ENCODE measurements at regions not wholly inside any gene's neighbourhood (a gene's known extent, or its start where the extent isn't known, plus 50 kb on each side); places are given as distances from the start of the nearest gene placed in this dataset.

DNA sequence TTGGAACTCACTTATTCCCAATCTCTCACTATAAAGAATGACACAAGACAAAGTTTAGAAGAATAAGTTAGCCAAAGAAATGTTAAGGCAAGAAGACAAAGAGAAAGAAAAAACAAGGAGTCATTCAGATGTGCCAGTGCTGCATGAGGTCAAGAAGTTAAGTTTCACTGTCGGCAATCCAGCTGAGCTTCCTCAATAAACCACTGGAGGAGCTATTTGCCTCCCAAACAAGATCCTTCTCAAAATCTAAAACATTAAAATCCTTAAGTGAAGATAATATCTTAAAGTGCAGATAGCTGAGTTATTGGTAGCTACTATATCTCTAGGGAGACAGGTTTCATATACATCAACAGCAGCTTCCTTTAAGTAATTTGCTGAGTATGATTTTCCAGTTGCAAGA, 512.3 kb downstream of the HDGFL1 start:
- Histone ChIP-seq H3K27ac (ENCODE audit: insufficient read depth, low read depth, low read length) (no peak overlapping the region), H2AFZ (ENCODE audit: low read depth, low read length) (no peak overlapping the region), H3K79me2 (ENCODE audit: control insufficient read depth, insufficient read depth, low read length) (no peaks in the 10 kb centered on the region), H3K9me1 (replicated peaks; ENCODE audit: control insufficient read depth, extremely low read depth, insufficient read depth, low read length) (no peaks in the 10 kb centered on the region), H3K4me1 (ENCODE audit: control insufficient read depth, extremely low read depth, insufficient read depth, low read length) (no peaks in the 10 kb centered on the region), H3K4me3 (replicated peaks in 1 of 3; ENCODE audit: insufficient read depth in 1 of 3, low read depth in 1 of 3, low read length in 3 of 3) (no peak overlapping the region), H3K4me2 (ENCODE audit: insufficient read depth, low read length) (no peak overlapping the region), H4K20me1 (replicated peaks; ENCODE audit: control insufficient read depth, extremely low read depth, insufficient read depth, low read length) (no peaks in the 10 kb centered on the region), H3K36me3 (ENCODE audit: control insufficient read depth in 2 of 2, extremely low read depth in 1 of 2, insufficient read depth in 2 of 2, low read length in 2 of 2) (no peaks in the 10 kb centered on the region), H3K9me3 (replicated peaks; ENCODE audit: control insufficient read depth, insufficient read depth, low read length) (no peaks in the 10 kb centered on the region), H3K9ac (replicated peaks; ENCODE audit: extremely low read depth, insufficient read depth, low read length) (no peak overlapping the region), H3K27me3 (ENCODE audit: control insufficient read depth in 2 of 2, insufficient read depth in 2 of 2, low read length in 2 of 2) (no peaks in the 10 kb centered on the region)
- intact Hi-C loops (cut with micrococcal nuclease) (no loop called here), dilution Hi-C loops (cut with MboI; ENCODE audit: extremely low pct_ligation_motif_present, low sequenced_read_pairs) (no loop called here)
- FAIRE-seq (no peak), DNase-seq (ENCODE audit: low read depth, low spot score) (no peak)
- TF ChIP-seq, protein P1, sequence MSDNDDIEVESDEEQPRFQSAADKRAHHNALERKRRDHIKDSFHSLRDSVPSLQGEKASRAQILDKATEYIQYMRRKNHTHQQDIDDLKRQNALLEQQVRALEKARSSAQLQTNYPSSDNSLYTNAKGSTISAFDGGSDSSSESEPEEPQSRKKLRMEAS (IDR thresholded peaks at IDR 0.05; ENCODE audit: insufficient read depth, insufficient read length), result no peak
- TF ChIP-seq FOS (IDR thresholded peaks at IDR 0.05; ENCODE audit: borderline replicate concordance, insufficient read depth, low read length) (no peak), MYC (IDR thresholded peaks at IDR 0.05; ENCODE audit: low read depth, low read length) (no peak), EZH2 (IDR thresholded peaks at IDR 0.05; ENCODE audit: borderline replicate concordance, low read depth, low read length, severe bottlenecking) (no peak), GATA2 (IDR thresholded peaks at IDR 0.05; ENCODE audit: insufficient read depth, insufficient read length, low read depth, low read length) (no peak)
- TF ChIP-seq, protein P2, sequence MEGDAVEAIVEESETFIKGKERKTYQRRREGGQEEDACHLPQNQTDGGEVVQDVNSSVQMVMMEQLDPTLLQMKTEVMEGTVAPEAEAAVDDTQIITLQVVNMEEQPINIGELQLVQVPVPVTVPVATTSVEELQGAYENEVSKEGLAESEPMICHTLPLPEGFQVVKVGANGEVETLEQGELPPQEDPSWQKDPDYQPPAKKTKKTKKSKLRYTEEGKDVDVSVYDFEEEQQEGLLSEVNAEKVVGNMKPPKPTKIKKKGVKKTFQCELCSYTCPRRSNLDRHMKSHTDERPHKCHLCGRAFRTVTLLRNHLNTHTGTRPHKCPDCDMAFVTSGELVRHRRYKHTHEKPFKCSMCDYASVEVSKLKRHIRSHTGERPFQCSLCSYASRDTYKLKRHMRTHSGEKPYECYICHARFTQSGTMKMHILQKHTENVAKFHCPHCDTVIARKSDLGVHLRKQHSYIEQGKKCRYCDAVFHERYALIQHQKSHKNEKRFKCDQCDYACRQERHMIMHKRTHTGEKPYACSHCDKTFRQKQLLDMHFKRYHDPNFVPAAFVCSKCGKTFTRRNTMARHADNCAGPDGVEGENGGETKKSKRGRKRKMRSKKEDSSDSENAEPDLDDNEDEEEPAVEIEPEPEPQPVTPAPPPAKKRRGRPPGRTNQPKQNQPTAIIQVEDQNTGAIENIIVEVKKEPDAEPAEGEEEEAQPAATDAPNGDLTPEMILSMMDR (IDR thresholded peaks at IDR 0.05; ENCODE audit: extremely low read depth in 1 of 2, insufficient read depth in 1 of 2, low read depth in 1 of 2, low read length in 2 of 2), result no peak
- POLR2A ChIA-PET, result no interaction called here
- CTCF ChIA-PET, result no interaction called here
- no TSS peak for BruUV-seq (replicated peaks)

DNA sequence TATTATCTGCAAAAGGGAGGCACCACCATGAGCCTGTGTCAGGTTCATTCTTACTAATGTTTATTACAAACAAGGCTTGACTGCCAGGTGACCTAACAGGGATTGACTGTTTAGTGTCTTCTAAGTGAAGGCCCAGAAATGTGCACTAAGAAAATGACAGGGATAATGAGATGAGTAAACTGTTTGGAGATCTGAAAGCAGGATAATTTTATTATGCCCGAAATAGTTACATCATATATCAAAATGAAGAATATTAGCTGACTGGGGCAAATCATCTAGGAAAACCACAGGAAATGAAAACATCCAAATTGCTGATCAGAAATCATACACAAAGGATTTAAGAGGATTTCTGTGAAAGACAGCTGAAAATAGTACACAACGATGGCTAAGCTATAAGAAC, 516.7 kb downstream of the HDGFL1 start:
- Histone ChIP-seq H3K36me3 (ENCODE audit: control insufficient read depth in 2 of 2, extremely low read depth in 1 of 2, insufficient read depth in 2 of 2, low read length in 2 of 2) (no peaks in the 10 kb centered on the region), H2AFZ (ENCODE audit: low read depth, low read length) (no peak overlapping the region), H3K27ac (ENCODE audit: insufficient read depth, low read depth, low read length) (no peak overlapping the region), H3K4me3 (replicated peaks in 1 of 3; ENCODE audit: insufficient read depth in 1 of 3, low read depth in 1 of 3, low read length in 3 of 3) (no peak overlapping the region), H3K9ac (replicated peaks; ENCODE audit: extremely low read depth, insufficient read depth, low read length) (no peak overlapping the region), H3K4me2 (ENCODE audit: insufficient read depth, low read length) (no peak overlapping the region), H3K4me1 (ENCODE audit: control insufficient read depth, extremely low read depth, insufficient read depth, low read length) (no peaks in the 10 kb centered on the region), H3K9me1 (replicated peaks; ENCODE audit: control insufficient read depth, extremely low read depth, insufficient read depth, low read length) (no peaks in the 10 kb centered on the region), H3K79me2 (ENCODE audit: control insufficient read depth, insufficient read depth, low read length) (no peaks in the 10 kb centered on the region), H3K9me3 (replicated peaks; ENCODE audit: control insufficient read depth, insufficient read depth, low read length) (no peaks in the 10 kb centered on the region), H3K27me3 (ENCODE audit: control insufficient read depth in 2 of 2, insufficient read depth in 2 of 2, low read length in 2 of 2) (no peaks in the 10 kb centered on the region), H4K20me1 (replicated peaks; ENCODE audit: control insufficient read depth, extremely low read depth, insufficient read depth, low read length) (no peaks in the 10 kb centered on the region)
- BruUV-seq (replicated peaks), result no TSS peak
- FAIRE-seq (no peak), DNase-seq (ENCODE audit: low read depth, low spot score) (no peak)
- POLR2A ChIA-PET, result no interaction called here
- intact Hi-C loops (cut with micrococcal nuclease) (no loop called here), dilution Hi-C loops (cut with MboI; ENCODE audit: extremely low pct_ligation_motif_present, low sequenced_read_pairs) (no loop called here)
- TF ChIP-seq POLR2AphosphoS5 (IDR thresholded peaks at IDR 0.05; ENCODE audit: insufficient read depth, low read depth, low read length) (no peak), GATA2 (IDR thresholded peaks at IDR 0.05; ENCODE audit: insufficient read depth, insufficient read length, low read depth, low read length) (no peak), FOS (IDR thresholded peaks at IDR 0.05; ENCODE audit: borderline replicate concordance, insufficient read depth, low read length) (no peak), JUN (IDR thresholded peaks at IDR 0.05; ENCODE audit: borderline replicate concordance, insufficient read depth, insufficient read length, low read depth) (no peak), MYC (IDR thresholded peaks at IDR 0.05; ENCODE audit: low read depth, low read length) (no peak)
- TF ChIP-seq, protein P1 (IDR thresholded peaks at IDR 0.05; ENCODE audit: insufficient read depth, insufficient read length), result no peak
- TF ChIP-seq, protein P2 (IDR thresholded peaks at IDR 0.05; ENCODE audit: extremely low read depth in 1 of 2, insufficient read depth in 1 of 2, low read depth in 1 of 2, low read length in 2 of 2), result no peak
- CTCF ChIA-PET, result no interaction called here
